K562 (cell line): ENCODE measurements at regions not wholly inside any gene's neighbourhood (a gene's known extent, or its start where the extent isn't known, plus 50 kb on each side); places are given as distances from the start of the nearest gene placed in this dataset.

Experiments used
- ATAC-seq: fragments of 200-7000 bp; cut with Tn5 transposase; 3 replicates; pipeline ENCODE4 v1.9.1; 2020; ENCODE audit warnings: moderate library complexity
- BruUV-seq: library from RNA; stranded (reverse); fragments of 400-500 nt; replicated peaks from 2 replicates; lab custom pipeline; 2021; lab: Mats Ljungman, UMichigan
- CTCF ChIA-PET: fragments of 300-600 bp; formaldehyde crosslinking; extraction: SDS; loops from one replicate; lab custom pipeline; 2021; ENCODE audit warnings: low intra/inter-chr PET ratio; lab: Yijun Ruan, JAX
- POLR2A ChIA-PET: fragments of 300-600, 350-650 bp; sonication (Branson Sonifier 250); formaldehyde crosslinking; extraction: SDS; loops from one replicate; lab custom pipeline; 2021; ENCODE audit warnings: antibody characterized with exemption, inconsistent platforms; lab: Yijun Ruan, JAX
- DNase-seq, 4 experiments: peaks; one replicate each; pipeline versions ENCODE4 v3.0.0 to v3.0.0-alpha.2; 2011 to 2018; ENCODE audit warnings: low spot score in 3 of 4, mixed read lengths in 3 of 4; ENCODE audit errors: extremely low read depth in 1 of 4
- FAIRE-seq: peaks from 2 replicates; lab custom pipeline; 2011; peaks lifted over from hg19 to GRCh38; lab: Jason Lieb, UNC
- H2AFZ ChIP-seq: 2 replicates; pipeline ENCODE4 v1.6.0; 2011; ENCODE audit warnings: low read depth, low read length, control low read depth, inconsistent platforms
- H3K27ac ChIP-seq: fragments of 200-600 bp; 3 replicates; pipeline ENCODE4 v1.8.0; 2011; ENCODE audit warnings: low read depth, mild to moderate bottlenecking, control low read depth, inconsistent platforms, low read length, moderate library complexity, mixed read lengths; ENCODE audit errors: extremely low read depth
- H3K27me3 ChIP-seq, 2 experiments: fragments of 300-600 bp in 1 of 2; 2 replicates in 1 of 2; 3 replicates in 1 of 2; pipeline versions ENCODE4 v1.6.0 to v1.8.0; 2011; ENCODE audit warnings: inconsistent platforms in 2 of 2, low read length in 2 of 2, mild to moderate bottlenecking in 1 of 2, mixed read lengths in 1 of 2, moderate library complexity in 1 of 2; ENCODE audit not compliant: control insufficient read depth in 2 of 2, insufficient read depth in 2 of 2
- H3K36me3 ChIP-seq: fragments of 300-600 bp; 3 replicates; pipeline ENCODE4 v1.8.0; 2011; ENCODE audit warnings: mild to moderate bottlenecking, low read length, inconsistent platforms; ENCODE audit not compliant: control insufficient read depth, insufficient read depth
- H3K4me1 ChIP-seq, 2 experiments: fragments of 200-600 bp in 1 of 2; replicated peaks in 1 of 2; 2 replicates in 1 of 2; 3 replicates in 1 of 2; pipeline versions ENCODE4 v1.5.1 to v1.8.0; 2011; ENCODE audit warnings: inconsistent platforms in 2 of 2, low read length in 2 of 2, mild to moderate bottlenecking in 1 of 2, mixed read lengths in 1 of 2, moderate library complexity in 1 of 2; ENCODE audit not compliant: control insufficient read depth in 2 of 2, insufficient read depth in 2 of 2
- H3K4me2 ChIP-seq: 2 replicates; pipeline ENCODE4 v1.6.1; 2011; ENCODE audit warnings: low read length, control low read depth, inconsistent platforms, mixed read lengths; ENCODE audit not compliant: insufficient read depth
- H3K4me3 ChIP-seq: fragments of 200-600 bp; sonication (generic), shearing (Covaris generic); 2 replicates; pipeline ENCODE4 v1.5.1; 2016; ENCODE audit warnings: control low read depth, inconsistent platforms
- H3K79me2 ChIP-seq: fragments of 200-600 bp; 3 replicates; pipeline ENCODE4 v1.8.0; 2011; ENCODE audit warnings: low read length, inconsistent platforms; ENCODE audit not compliant: control insufficient read depth, insufficient read depth
- H3K9ac ChIP-seq, 2 experiments: 2 replicates each; pipeline versions ENCODE4 v1.6.0 to v1.6.1; 2011; ENCODE audit warnings: low read depth in 2 of 2, low read length in 2 of 2, control low read depth in 1 of 2, inconsistent platforms in 1 of 2, mild to moderate bottlenecking in 1 of 2, mixed read lengths in 1 of 2; ENCODE audit not compliant: insufficient read depth in 1 of 2
- H3K9me1 ChIP-seq: one replicate; pipeline ENCODE4 v1.6.0; 2011; ENCODE audit warnings: inconsistent platforms, mild to moderate bottlenecking, low read length, moderate library complexity; ENCODE audit not compliant: control insufficient read depth, insufficient read depth
- H3K9me3 ChIP-seq: replicated peaks from 2 replicates; pipeline ENCODE4 v1.5.1; 2011; ENCODE audit warnings: low read depth, low read length, inconsistent platforms; ENCODE audit not compliant: control insufficient read depth, insufficient read depth
- H4K20me1 ChIP-seq: replicated peaks from 2 replicates; pipeline ENCODE4 v1.6.1; 2011; ENCODE audit warnings: low read length, inconsistent platforms, mixed read lengths; ENCODE audit not compliant: control insufficient read depth, insufficient read depth
- E2F3 ChIP-seq: fragments of 250-450 bp; sonication (Bioruptor Pico); IDR thresholded peaks from 2 replicates; pipeline ENCODE4 v1.4.0; 2020; ENCODE audit warnings: mild to moderate bottlenecking
- E4F1 ChIP-seq: fragments of 250-450 bp; sonication (Bioruptor Pico); IDR thresholded peaks from 2 replicates; pipeline ENCODE4 v1.5.0; 2021; ENCODE audit warnings: mild to moderate bottlenecking, borderline replicate concordance
- FOXO4 ChIP-seq: fragments of 450-650 bp; formaldehyde crosslinking; IDR thresholded peaks from 2 replicates; pipeline ENCODE4 v1.4.0; 2020; ENCODE audit warnings: mild to moderate bottlenecking, moderate library complexity
- HDAC8 ChIP-seq: fragments of 450-650 bp; IDR thresholded peaks from 2 replicates; pipeline ENCODE4 v1.6.1; 2016; ENCODE audit warnings: mild to moderate bottlenecking, missing genetic modification characterization, moderate library complexity, missing compliant biosample characterization
- JUND ChIP-seq, 2 experiments: IDR thresholded peaks; 2 replicates in 1 of 2; 3 replicates in 1 of 2; pipeline ENCODE4 v1.6.1; 2011; ENCODE audit warnings: borderline replicate concordance in 2 of 2, low read depth in 2 of 2, low read length in 2 of 2, improper control_type of control experiment in 1 of 2, missing biosample characterization in 1 of 2, missing genetic modification characterization in 1 of 2, missing genetic modification reagents in 1 of 2
- KLF10 ChIP-seq: fragments of 250-450 bp; sonication (Bioruptor Pico); IDR thresholded peaks from 2 replicates; pipeline ENCODE4 v1.6.1; 2021; ENCODE audit warnings: matching md5 sums
- MAZ ChIP-seq, 2 experiments: fragments of 450-650 bp in 1 of 2; sonication (generic) in 1 of 2; formaldehyde crosslinking; IDR thresholded peaks in 1 of 2; conservative IDR thresholded peaks in 1 of 2; 2 replicates each; pipeline versions ENCODE4 v1.4.0 to v1.5.0; 2020; ENCODE audit warnings: mild to moderate bottlenecking in 1 of 2, missing genetic modification reagents in 1 of 2
- NFIX ChIP-seq: fragments of 250-450 bp; sonication (Bioruptor Pico); IDR thresholded peaks from 2 replicates; pipeline ENCODE4 v1.4.0; 2020; ENCODE audit warnings: low read depth, mild to moderate bottlenecking, moderate library complexity
- NRF1 ChIP-seq, 2 experiments: fragments of 450-650 bp; IDR thresholded peaks in 1 of 2; conservative IDR thresholded peaks in 1 of 2; 2 replicates each; pipeline ENCODE4 v1.6.1; 2014; ENCODE audit warnings: mild to moderate bottlenecking in 2 of 2
- POLR2B ChIP-seq: fragments of 450-650 bp; IDR thresholded peaks from 2 replicates; pipeline ENCODE4 v1.6.1; 2018; ENCODE audit warnings: low read depth; ENCODE audit not compliant: partially characterized antibody
- PTBP1 ChIP-seq: fragments of 200-400 bp; formaldehyde crosslinking; IDR thresholded peaks from 2 replicates; pipeline ENCODE4 v1.6.1; 2017; ENCODE audit warnings: low read depth, low read length
- TAF7 ChIP-seq: fragments of 450-650 bp; IDR thresholded peaks from 2 replicates; pipeline ENCODE4 v1.6.1; 2016; ENCODE audit warnings: missing genetic modification characterization, missing compliant biosample characterization
- TARDBP ChIP-seq: fragments of 450-650 bp; IDR thresholded peaks from 2 replicates; pipeline ENCODE4 v1.6.1; 2016
- ZNF699 ChIP-seq: fragments of 250-450 bp; sonication (Bioruptor Pico); IDR thresholded peaks from 2 replicates; pipeline ENCODE4 v1.8.0; 2021; ENCODE audit warnings: mild to moderate bottlenecking, moderate library complexity; ENCODE audit not compliant: insufficient replicate concordance
- in situ Hi-C: fragments of 300-500 bp; cut with MboI; formaldehyde crosslinking; loops from 4 replicates; pipeline ENCODE4 v1.15.0; 2018; ENCODE audit warnings: inconsistent platforms, mixed read lengths
- intact Hi-C: fragments of 100-400 bp; cut with micrococcal nuclease; formaldehyde crosslinking; loops from 2 replicates; pipeline ENCODE4 v1.14.2; 2022
- TF ChIP-seq, protein P1 (sequence below): fragments of 250-450 bp; sonication (Bioruptor Pico); IDR thresholded peaks from 2 replicates; pipeline ENCODE4 v1.8.0; 2022; ENCODE audit warnings: moderate library complexity, mild to moderate bottlenecking, inconsistent platforms
- TF ChIP-seq, protein P2 (sequence below): fragments of 450-650 bp; IDR thresholded peaks from 2 replicates; pipeline ENCODE4 v1.6.1; 2016; ENCODE audit warnings: missing biosample characterization, missing genetic modification characterization

GRCh38 chr11:37916331-37916730 is 1318.3 kb upstream of the RAG2 start:
- H2AFZ ChIP-seq: no peak overlapping the region
- no peaks in the 10 kb centered on the region for H4K20me1 ChIP-seq
- no peak overlapping the region for H3K4me2 ChIP-seq
- BruUV-seq: no TSS peak
- in situ Hi-C loops: no loop called here
- ChIA-PET CTCF (no interaction called here), POLR2A (no interaction called here)
- no peaks in the 10 kb centered on the region for H3K9me1 ChIP-seq
- DNase-seq (no peak), FAIRE-seq (no peak), ATAC-seq (no peak)
- H3K27me3 ChIP-seq: no peaks in the 10 kb centered on the region
- no peaks in the 10 kb centered on the region; the same call in 1 of the 2 replicates for H3K9me3 ChIP-seq
- no peak overlapping the region for H3K4me3 ChIP-seq
- H3K36me3 ChIP-seq: no peaks in the 10 kb centered on the region
- H3K27ac ChIP-seq: no peak overlapping the region
- H3K4me1 ChIP-seq: no peaks in the 10 kb centered on the region
- H3K79me2 ChIP-seq: no peaks in the 10 kb centered on the region
- no peak overlapping the region for H3K9ac ChIP-seq
- intact Hi-C loops: no loop called here
- no peak for TF ChIP-seq NFIX
- TF ChIP-seq, protein P1, sequence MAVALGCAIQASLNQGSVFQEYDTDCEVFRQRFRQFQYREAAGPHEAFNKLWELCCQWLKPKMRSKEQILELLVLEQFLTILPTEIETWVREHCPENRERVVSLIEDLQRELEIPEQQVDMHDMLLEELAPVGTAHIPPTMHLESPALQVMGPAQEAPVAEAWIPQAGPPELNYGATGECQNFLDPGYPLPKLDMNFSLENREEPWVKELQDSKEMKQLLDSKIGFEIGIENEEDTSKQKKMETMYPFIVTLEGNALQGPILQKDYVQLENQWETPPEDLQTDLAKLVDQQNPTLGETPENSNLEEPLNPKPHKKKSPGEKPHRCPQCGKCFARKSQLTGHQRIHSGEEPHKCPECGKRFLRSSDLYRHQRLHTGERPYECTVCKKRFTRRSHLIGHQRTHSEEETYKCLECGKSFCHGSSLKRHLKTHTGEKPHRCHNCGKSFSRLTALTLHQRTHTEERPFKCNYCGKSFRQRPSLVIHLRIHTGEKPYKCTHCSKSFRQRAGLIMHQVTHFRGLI (CRISPR knock-in tag): no peak
- TF ChIP-seq PTBP1: no peak
- TF ChIP-seq E2F3 (CRISPR knock-in tag): no peak
- no peak for TF ChIP-seq POLR2B
- TF ChIP-seq FOXO4 (CRISPR knock-in tag): no peak
- no peak for TF ChIP-seq TAF7
- no peak for TF ChIP-seq TARDBP
- TF ChIP-seq, protein P2, sequence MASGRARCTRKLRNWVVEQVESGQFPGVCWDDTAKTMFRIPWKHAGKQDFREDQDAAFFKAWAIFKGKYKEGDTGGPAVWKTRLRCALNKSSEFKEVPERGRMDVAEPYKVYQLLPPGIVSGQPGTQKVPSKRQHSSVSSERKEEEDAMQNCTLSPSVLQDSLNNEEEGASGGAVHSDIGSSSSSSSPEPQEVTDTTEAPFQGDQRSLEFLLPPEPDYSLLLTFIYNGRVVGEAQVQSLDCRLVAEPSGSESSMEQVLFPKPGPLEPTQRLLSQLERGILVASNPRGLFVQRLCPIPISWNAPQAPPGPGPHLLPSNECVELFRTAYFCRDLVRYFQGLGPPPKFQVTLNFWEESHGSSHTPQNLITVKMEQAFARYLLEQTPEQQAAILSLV (tag): no peak
- TF ChIP-seq E4F1: no peak
- TF ChIP-seq MAZ (CRISPR knock-in tag; conservative IDR thresholded peaks at IDR 0.05 in 1 of 2, IDR thresholded peaks at IDR 0.05 in 1 of 2): no peak
- TF ChIP-seq KLF10: no peak
- no peak for TF ChIP-seq JUND (IDR thresholded peaks at IDR 0.05; ENCODE audit: borderline replicate concordance, low read depth, low read length)
- TF ChIP-seq JUND (tag; IDR thresholded peaks at IDR 0.05; ENCODE audit: borderline replicate concordance, low read depth, low read length): no peak
- no peak for TF ChIP-seq NRF1 (conservative IDR thresholded peaks at IDR 0.05 in 1 of 2, IDR thresholded peaks at IDR 0.05 in 1 of 2)
- no peak for TF ChIP-seq HDAC8
- TF ChIP-seq ZNF699 (CRISPR knock-in tag): no peak
